ENCODE measurements at regions not wholly inside any gene's neighbourhood (a gene's known extent, or its start where the extent isn't known, plus 50 kb on each side); places are given as distances from the start of the nearest gene placed in this dataset.
A peak's percentile ranks its signal among the peaks of the same experiment; 100 is the strongest.

DNA sequence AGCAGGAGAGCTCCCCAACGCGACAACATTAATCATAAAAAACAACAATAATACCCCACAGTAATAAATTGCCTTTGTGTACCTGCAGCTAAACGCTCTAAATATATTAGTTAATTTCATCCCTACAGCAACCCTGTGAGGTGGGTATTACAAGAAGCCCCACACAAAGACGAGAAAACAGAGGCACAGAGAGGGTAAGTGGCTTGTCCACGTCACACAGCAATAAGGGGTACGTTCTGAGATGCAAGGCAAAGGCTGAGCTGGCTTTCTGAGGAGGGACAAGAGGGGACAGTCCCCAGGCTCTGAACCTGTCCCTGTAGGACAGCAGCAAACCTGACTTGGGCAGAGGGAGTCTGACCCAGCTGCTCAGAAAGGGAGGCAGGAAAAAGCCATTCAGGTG, 78.2 kb downstream of the NCOR2 start:
- no peak for DNase-seq

- no peak for DNase-seq
These were observed 78.9 kb downstream of the NCOR2 start for GRCh38 chr12:124488520-124488919.

DNA sequence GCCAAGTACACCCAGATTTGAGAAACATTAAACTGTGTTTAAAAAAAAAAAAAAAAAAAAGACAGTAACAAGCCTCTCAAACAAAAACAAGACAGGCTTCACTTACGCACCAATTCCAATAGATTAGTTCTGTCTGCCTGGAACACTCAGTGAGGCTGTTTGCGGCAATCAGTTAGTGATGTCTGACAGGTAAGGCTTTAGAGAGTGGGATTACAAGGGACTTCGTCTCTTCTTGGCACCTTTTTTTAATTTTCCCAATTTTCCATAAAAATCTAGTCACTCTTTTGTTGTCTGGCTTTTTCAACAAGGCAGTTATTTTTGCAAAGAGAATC, 79.6 kb downstream of the NCOR2 start:
- no peak for DNase-seq

DNA sequence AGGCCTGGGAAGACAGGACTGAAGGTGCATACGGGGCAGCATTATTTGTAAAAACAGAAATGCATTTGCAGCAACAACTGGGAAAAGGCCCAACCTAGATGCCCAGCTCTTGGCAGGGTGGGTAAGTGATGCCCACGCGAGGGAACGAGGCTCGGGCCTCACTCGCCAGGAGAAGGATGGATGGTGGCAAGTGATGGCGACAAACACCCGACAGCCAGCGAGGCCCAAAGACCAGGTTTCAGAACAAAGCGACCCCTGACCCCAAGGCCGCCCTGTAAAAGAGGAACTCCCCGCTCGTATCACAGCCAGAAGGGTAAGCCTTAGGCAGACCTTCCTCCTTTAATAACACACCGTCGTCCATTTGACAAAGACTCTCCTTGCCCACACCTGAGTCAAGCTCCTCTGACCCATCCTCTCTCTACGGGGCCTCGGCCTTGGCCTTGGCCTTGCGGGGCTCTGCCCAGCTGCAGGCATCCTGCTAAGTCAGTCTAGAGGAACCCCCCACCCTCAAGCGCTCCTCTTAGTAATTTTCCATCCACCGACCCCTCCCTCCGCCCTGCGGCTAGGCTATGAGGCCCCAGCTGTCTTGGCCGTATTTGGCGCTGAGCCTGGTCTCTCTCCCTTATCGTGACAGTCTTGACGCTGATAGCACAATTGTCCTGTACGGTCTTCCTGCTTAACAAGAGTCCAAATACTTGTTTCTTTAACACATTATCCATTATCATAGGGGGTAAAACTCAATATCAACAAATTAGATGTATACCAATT, 80.2 kb downstream of the NCOR2 start:
- DNase-seq: no peak

GRCh38 chr12:124486346-124486963, 81.0 kb downstream of the NCOR2 start:
- no peak for DNase-seq

DNA sequence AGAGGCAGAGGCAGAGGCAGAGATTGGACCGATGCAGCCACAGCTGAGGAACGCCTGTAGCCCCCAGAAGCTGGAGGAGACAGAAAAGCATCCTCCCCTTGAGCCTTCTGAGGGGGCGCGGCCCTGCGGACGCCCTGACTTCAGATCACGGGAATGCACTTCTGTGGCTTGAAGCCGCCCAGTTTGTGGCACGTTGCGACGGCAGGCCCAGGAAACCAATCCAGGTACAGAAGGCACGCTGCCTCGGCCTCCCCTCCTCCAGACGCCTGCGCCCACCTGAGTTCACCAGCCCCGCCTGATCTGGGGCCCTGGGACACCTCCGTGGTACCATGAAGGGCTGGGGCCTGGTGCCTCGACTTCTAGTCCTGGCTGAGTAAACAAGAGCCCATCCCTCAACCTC, 82.0 kb downstream of the NCOR2 start:
- no peak for DNase-seq

DNA sequence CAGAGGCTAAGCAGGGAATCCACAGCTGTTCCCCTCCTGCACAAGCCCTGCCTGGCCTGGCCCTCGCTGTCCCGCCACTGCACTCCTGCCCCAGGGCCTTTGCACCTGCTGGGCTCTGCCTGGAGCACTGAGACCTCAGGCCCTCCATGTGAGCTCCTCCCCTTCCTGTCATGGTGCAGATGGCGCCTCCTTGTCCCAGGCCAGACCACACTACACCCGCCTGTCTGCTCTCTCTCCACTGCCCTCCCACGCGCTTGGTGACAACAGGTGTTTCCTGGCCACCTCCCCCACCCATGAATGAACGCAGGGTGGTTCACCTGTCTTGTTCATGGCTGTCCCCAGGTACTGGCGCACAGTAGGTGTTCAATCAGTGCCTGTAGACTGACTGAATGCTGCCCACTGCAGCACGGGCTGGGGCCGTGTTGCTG, 82.9 kb downstream of the NCOR2 start:
- DNase-seq: peak; percentile 8

DNA sequence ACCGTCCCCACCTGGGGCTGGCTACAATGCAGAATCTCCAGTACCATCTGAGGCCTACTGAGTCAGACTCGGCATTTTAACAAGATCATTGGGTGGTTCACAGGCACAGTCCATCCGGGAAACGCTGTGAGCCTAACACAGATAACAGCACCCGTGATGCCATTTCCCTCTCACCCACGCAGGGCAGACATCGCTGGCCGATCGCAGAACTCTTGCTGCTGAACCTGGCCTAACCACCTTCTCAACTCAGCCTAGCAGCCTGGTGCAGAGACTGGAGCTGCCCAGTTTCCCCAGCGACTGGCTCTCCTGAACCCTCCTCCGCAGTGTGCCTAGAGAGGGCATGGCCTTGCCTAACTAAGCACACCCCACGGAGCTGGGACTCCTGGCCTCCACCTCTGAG, 83.3 kb downstream of the NCOR2 start:
- no peak for DNase-seq

GRCh38 chr12:124482901-124483799, 84.3 kb downstream of the NCOR2 start:
- no peak for DNase-seq

GRCh38 chr12:124482567-124482893, 84.9 kb downstream of the NCOR2 start:
- no peak for DNase-seq

DNA sequence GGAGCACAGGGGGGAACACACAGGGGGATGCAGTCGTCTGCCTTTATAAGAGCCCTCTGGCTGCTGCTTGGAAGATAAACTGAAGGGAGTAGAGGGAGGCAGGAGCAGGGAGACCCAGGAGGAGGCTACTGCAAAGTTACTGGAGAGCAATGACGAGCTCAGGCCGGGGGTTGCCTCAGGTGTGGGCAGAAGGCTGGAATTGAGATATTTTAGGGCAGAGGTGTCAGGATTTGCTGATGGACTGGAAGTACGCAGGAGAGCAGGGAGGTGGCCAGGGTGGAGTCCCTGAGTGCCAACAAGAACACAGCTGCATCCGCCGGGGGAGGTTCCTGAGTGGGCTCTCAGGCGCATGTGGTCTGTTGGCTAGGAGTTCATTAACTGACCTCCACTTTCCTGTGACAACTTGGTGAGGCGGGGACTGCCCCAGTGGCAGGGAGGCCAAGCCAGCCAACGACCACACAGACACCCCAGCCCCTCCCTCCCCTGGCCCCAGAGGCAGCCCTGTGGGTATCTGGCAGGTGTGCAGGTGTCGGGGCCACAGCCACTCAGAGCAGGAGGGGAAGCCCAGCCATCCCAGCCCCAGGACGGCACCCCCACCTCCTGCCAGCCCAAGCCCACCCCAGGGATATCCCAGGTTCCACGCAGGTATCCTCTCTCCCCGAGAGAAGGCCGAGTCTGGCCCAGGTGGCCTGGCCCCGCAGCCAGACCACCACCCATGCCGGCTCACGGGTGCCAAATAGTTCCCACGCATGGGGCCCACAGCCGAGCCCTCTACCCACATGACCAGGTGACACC, 85.4 kb downstream of the NCOR2 start:
- DNase-seq: no peak

GRCh38 chr12:124481257-124481750, 86.1 kb downstream of the NCOR2 start:
- no peak for DNase-seq

DNA sequence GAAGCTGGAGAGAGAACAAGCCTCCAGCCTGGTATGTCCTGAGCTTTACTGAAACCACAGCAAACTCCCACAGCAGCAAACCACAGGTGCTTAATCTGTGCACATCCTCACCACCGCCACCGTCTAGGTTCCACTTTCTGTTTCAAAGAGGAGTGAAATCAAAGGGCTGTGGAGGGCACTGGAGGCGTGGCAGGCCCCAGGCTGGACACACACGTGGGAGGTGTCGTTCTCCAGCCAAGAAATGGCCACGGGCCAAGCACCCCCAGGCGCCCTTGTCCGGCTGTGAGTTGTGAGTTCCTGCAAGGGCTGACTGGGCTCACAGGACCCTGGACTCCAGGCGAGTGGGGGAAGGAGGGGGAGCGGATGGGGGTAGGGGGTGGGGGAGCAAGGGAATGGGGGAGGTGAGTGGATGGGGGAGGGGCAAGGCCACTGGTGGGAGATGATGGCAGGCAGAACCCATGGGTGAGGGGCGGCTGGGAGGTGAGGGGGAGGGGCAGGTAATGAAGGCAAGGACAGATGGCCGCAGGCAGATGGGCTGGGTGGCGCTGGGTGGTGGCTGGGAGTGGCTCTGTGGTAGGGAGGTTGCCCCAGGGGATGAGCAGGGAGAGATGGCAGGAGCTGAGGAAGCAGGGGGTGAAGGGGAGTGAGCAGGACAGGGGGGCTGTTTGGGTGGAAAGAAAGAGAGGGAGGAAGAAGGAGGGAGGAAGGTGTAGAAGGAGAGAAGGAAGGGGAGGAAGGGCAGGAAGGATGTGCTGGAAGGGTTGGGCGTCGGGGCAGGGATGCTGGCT, 86.7 kb downstream of the NCOR2 start:
- peak; percentile 39 for DNase-seq

DNA sequence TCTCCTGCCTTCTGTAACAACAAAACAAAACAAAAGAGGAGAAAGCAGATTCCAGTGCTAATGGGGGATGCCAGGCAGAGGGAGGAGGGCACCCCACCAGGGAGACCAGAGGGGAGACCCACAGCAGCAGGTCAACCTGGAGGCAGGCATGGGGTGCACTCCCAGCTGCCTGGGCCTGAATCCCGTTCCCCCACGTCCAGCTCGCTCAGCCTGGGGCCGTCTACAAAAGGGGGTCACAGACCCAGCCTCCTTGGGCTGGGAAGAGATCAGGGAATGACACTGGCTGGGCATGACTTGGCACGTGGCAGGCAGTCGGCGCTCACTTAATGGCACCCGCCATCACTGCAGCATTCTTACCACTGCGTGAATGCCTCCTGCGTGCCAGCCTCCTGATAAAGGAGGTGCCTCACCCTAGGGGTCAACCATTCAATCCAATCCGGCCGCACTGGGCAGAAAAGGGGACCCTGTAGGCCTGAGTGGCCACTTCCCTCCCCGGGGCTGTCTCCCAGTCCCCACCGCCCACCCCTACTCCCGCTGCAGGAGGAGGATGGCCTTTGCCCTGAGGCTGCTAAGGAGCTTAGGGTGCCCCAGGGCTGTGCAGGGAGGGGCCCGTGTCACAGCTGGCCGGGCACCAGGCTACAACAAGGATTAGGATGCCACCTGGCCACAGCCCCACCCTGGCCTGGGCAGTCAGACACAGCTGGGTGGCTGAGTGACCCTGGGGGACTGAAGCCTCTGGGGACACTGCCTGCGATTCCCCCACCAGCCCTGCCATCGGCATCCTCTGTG, 87.5 kb downstream of the NCOR2 start:
- DNase-seq: no peak

DNA sequence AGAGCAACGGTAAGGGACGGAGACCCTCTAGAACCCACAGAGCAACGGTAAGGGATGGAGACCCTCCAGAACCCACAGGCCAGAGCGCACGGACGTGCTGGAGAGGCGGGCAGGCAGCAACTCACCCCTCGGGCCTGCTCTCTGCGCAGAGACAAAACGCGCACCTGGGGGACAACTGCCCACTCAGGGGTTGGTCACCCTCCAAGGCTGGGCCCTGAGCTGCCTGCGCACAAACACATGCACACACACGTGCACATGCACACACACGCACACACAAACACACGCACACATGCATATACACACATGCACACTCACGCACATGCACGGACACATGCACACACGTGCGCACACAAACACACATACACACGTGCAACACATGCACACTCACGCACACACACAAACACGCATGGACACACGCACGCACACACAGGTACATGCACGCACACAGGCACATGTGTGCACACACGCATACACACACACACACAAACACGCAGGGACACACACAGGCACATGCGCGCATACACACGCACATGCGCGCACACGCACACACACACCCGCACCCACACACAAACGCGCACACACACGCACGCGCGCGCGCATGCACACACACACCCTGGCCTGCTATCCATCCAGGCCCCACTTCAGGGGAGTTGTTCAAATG, 88.3 kb downstream of the NCOR2 start:
- DNase-seq: no peak

DNA sequence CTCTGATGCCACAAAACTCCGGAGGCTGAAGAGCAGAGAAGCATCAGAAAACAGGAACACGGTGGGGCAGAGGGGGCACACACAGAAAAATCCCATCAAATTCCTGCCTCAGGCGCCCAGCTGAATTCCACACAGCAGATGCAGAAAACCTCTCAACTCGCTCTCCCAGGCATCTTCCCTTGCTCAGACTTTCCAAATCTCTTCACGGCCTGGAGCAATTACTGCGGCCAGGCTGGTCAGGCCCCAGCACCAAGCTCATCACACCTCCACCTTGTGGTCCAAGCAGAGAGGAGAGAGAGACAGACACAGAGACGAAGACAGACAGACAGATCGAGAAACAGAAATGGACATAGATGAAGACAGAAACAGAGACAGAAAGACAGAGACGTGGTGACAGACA, 89.0 kb downstream of the NCOR2 start:
- no peak for DNase-seq

DNA sequence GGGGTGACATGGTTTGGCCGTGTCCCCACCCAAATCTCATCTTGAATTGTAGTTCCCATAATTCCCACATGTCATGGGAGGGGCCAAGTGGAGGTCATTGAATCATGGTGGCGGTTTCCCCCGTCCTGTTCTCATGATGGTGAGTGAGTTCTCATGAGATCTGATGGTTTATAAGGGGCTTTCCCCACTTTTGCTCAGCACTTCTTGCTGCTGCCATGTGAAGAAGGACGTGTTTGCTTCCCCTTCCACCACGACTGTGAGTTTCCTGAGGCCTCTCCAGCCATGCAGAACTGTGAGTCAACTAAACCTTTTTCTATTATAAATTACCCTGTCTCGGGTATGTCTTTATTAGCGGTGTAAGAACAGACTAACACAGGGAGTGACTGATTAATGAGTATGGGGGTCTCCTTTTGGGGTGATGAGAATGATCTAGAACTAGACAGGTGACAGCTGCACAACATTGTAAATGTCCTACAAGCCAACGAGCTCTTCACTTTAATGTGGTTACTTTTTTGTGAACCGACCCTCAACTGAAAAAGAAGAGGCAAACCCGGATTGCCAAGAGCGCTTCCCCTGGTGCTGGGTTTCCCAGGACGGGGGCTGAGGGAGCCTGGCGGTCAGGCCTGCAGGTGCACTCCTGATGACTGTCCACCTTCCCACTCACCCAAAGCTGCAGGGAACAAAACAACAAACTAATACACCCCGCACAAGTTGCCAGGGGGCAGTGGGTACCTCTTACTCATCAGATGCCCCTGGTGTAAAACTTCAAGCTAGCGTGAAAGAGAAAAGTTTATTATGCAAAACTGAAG, 90.1 kb downstream of the NCOR2 start:
- DNase-seq: no peak

GRCh38 chr12:124476011-124476400, 91.4 kb downstream of the NCOR2 start:
- no peak for DNase-seq

- no peak for DNase-seq
These were observed 92.0 kb downstream of the NCOR2 start for GRCh38 chr12:124475295-124476010.
